Panc1 (cell line): ENCODE measurements at regions not wholly inside any gene's neighbourhood (a gene's known extent, or its start where the extent isn't known, plus 50 kb on each side); places are given as distances from the start of the nearest gene placed in this dataset.

Source experiments
- ATAC-seq: fragments of 200-7000 bp; cut with Tn5 transposase; 2 replicates; pipeline ENCODE4 v1.9.1; 2020; ENCODE audit warnings: mild to moderate bottlenecking, moderate library complexity
- BruUV-seq: library from RNA; stranded (reverse); fragments of 400-500 nt; replicated peaks from 2 replicates; lab custom pipeline; 2021; lab: Mats Ljungman, UMichigan
- CTCF ChIA-PET: fragments of 300-600 bp; sonication (Branson Sonifier 250); formaldehyde crosslinking; loops from one replicate; lab custom pipeline; 2022; ENCODE audit warnings: antibody characterized with exemption; lab: Charles Lee
- POLR2A ChIA-PET: fragments of 300-600 bp; sonication (Branson Sonifier 250); formaldehyde crosslinking; loops from one replicate; lab custom pipeline; 2022; ENCODE audit warnings: antibody characterized with exemption; lab: Charles Lee
- DNase-seq: peaks from one replicate; pipeline ENCODE4 v3.0.0-alpha.2; 2010; ENCODE audit warnings: low read depth, low spot score
- H3K27ac ChIP-seq: 2 replicates; pipeline ENCODE4 v1.5.1; 2011; ENCODE audit warnings: mild to moderate bottlenecking, low read length, inconsistent platforms
- H3K27me3 ChIP-seq: fragments of 200-500 bp; sonication (Bioruptor generic); 2 replicates; pipeline ENCODE4 v1.6.0; 2014; ENCODE audit warnings: low read length, inconsistent platforms; ENCODE audit not compliant: control insufficient read depth, insufficient read depth
- H3K36me3 ChIP-seq: fragments of 200-500 bp; sonication (Bioruptor generic); 2 replicates; pipeline ENCODE4 v1.5.1; 2014; ENCODE audit warnings: inconsistent platforms, mild to moderate bottlenecking, low read length, moderate library complexity; ENCODE audit not compliant: control insufficient read depth, insufficient read depth
- H3K4me1 ChIP-seq: 2 replicates; pipeline ENCODE4 v1.5.1; 2011; ENCODE audit warnings: inconsistent platforms, mild to moderate bottlenecking, low read length, moderate library complexity; ENCODE audit not compliant: control insufficient read depth, insufficient read depth
- H3K4me3 ChIP-seq, 2 experiments: 2 replicates each; pipeline ENCODE4 v1.5.1; 2011 to 2012; ENCODE audit warnings: low read depth in 2 of 2, low read length in 2 of 2, mild to moderate bottlenecking in 2 of 2, inconsistent platforms in 1 of 2, moderate library complexity in 1 of 2
- H3K9me3 ChIP-seq: fragments of 200-500 bp; sonication (Bioruptor generic); 2 replicates; pipeline ENCODE4 v1.5.1; 2014; ENCODE audit warnings: low read depth, mild to moderate bottlenecking, inconsistent platforms, low read length, moderate library complexity; ENCODE audit not compliant: control insufficient read depth, insufficient read depth
- CTCF ChIP-seq: fragments of 450-650 bp; IDR thresholded peaks from 2 replicates; pipeline ENCODE4 v1.5.1; 2017; ENCODE audit warnings: mild to moderate bottlenecking
- POLR2AphosphoS5 ChIP-seq: IDR thresholded peaks from 2 replicates; pipeline ENCODE4 v1.6.1; 2012; ENCODE audit warnings: mild to moderate bottlenecking, low read depth, low read length, moderate library complexity
- SIN3A ChIP-seq: IDR thresholded peaks from 2 replicates; pipeline ENCODE4 v1.6.1; 2012; ENCODE audit warnings: low read depth, mild to moderate bottlenecking, low read length, moderate library complexity, borderline replicate concordance; ENCODE audit not compliant: insufficient read depth
- TCF7L2 ChIP-seq: IDR thresholded peaks from 2 replicates; pipeline ENCODE4 v1.6.1; 2011; ENCODE audit warnings: mild to moderate bottlenecking, low read depth, low read length, inconsistent platforms
- in situ Hi-C: cut with HindIII; loops from 2 replicates; pipeline ENCODE4 v1.10.0; 2016; ENCODE audit warnings: low sequenced_read_pairs, low pct_unique_long_range_greater_than_20kb
- intact Hi-C: fragments of 100-400 bp; cut with micrococcal nuclease; formaldehyde crosslinking; loops from one replicate; pipeline ENCODE4 v1.10.0; 2022; ENCODE audit not compliant: unreplicated experiment
- TF ChIP-seq, protein P1 (sequence below), 2 experiments: IDR thresholded peaks; 2 replicates each; pipeline ENCODE4 v1.6.1; 2011 to 2012; ENCODE audit warnings: low read depth in 2 of 2, control low read depth in 1 of 2, low read length in 1 of 2, mild to moderate bottlenecking in 1 of 2, moderate library complexity in 1 of 2; ENCODE audit not compliant: insufficient read depth in 1 of 2

DNA sequence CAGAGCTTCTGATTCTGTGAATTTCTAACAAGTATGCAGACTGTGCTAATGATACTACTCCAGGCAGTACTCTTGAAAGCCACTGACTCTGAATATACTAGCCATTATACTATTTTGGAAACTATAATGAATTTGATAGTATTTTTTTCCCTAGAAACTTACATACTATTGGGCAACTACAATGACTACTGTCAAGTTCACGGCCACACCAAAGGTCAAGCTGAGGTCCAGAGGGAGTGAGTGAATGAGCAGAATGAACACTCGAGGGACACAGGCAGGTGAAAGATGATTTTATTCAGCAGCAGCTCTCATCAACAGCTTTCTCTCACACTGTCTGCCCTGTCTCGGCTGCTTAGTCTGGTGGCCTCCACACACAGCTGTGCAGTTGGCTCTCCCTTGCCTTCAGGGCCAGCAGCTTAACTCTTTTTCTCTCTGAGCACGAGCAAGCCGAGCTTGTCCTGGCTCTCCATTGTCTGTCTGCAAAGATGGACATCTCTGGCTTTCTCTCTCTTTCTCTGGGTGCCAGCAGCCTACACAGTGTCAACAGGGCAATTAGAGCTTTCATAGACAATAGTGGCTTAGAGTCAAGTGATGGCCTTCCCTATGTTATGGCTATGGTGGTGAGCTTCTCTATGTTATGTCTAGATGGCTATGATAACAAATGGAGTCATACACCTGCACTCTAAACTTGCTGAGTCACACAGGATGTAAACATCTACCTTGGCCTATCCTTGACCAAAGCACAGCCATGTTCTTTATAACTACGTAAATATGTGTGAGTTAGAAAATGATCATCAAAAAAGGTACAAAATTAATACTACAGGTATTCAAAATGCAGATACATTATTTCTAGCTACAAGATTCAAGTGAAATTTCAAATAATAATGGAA, 362.4 kb downstream of the CGGBP1 start:
- ATAC-seq: no peak
- no peaks in the 10 kb centered on the region; the same call in 1 of the 2 replicates for H3K4me1 ChIP-seq
- intact Hi-C loops: no loop called here
- H3K27ac ChIP-seq: peak overlapping the region; percentile 34; the same call in 1 of the 2 replicates
- in situ Hi-C loops: no loop called here
- TF ChIP-seq POLR2AphosphoS5: no peak
- TF ChIP-seq SIN3A: no peak
- no peak for TF ChIP-seq TCF7L2
- no peak for TF ChIP-seq CTCF
- TF ChIP-seq, protein P1, sequence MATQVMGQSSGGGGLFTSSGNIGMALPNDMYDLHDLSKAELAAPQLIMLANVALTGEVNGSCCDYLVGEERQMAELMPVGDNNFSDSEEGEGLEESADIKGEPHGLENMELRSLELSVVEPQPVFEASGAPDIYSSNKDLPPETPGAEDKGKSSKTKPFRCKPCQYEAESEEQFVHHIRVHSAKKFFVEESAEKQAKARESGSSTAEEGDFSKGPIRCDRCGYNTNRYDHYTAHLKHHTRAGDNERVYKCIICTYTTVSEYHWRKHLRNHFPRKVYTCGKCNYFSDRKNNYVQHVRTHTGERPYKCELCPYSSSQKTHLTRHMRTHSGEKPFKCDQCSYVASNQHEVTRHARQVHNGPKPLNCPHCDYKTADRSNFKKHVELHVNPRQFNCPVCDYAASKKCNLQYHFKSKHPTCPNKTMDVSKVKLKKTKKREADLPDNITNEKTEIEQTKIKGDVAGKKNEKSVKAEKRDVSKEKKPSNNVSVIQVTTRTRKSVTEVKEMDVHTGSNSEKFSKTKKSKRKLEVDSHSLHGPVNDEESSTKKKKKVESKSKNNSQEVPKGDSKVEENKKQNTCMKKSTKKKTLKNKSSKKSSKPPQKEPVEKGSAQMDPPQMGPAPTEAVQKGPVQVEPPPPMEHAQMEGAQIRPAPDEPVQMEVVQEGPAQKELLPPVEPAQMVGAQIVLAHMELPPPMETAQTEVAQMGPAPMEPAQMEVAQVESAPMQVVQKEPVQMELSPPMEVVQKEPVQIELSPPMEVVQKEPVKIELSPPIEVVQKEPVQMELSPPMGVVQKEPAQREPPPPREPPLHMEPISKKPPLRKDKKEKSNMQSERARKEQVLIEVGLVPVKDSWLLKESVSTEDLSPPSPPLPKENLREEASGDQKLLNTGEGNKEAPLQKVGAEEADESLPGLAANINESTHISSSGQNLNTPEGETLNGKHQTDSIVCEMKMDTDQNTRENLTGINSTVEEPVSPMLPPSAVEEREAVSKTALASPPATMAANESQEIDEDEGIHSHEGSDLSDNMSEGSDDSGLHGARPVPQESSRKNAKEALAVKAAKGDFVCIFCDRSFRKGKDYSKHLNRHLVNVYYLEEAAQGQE (IDR thresholded peaks at IDR 0.05; ENCODE audit: insufficient read depth in 1 of 2, low read depth in 2 of 2, low read length in 1 of 2): no peak
- H3K27me3 ChIP-seq: no peaks in the 10 kb centered on the region
- no TSS peak for BruUV-seq
- H3K36me3 ChIP-seq: no peaks in the 10 kb centered on the region
- POLR2A ChIA-PET: no interaction called here
- no peak overlapping the region for H3K4me3 ChIP-seq
- H3K9me3 ChIP-seq: no peaks in the 10 kb centered on the region
- CTCF ChIA-PET: no interaction called here
- DNase-seq: no peak

DNA sequence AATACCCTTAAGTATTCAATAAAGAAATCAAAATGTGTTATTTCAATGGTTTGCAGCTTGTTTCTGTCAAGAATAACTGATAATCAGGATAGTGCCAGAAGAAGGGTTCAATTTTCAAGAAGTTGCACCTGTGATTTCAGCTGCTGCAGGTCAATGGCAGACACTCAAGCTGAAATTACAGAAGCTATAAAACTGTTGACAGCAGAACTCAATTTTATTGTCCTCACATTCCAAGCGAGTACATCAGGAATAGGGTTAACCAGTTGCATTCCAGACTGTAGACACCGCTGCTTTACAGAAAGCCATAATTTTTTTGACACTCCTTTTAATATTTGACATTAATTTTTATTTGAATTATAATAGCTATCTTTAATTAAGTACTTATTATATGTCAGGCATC, 364.1 kb downstream of the CGGBP1 start:
- no peak for TF ChIP-seq POLR2AphosphoS5
- no peak for TF ChIP-seq SIN3A
- TF ChIP-seq TCF7L2: no peak
- no peak for TF ChIP-seq CTCF
- TF ChIP-seq, protein P1 (IDR thresholded peaks at IDR 0.05; ENCODE audit: insufficient read depth in 1 of 2, low read depth in 2 of 2, low read length in 1 of 2): no peak
- in situ Hi-C loops: no loop called here
- BruUV-seq: no TSS peak
- Histone ChIP-seq H3K27me3 (no peaks in the 10 kb centered on the region), H3K27ac (no peak overlapping the region), H3K9me3 (no peaks in the 10 kb centered on the region), H3K36me3 (no peaks in the 10 kb centered on the region), H3K4me3 (no peak overlapping the region), H3K4me1 (no peaks in the 10 kb centered on the region; the same call in 1 of the 2 replicates)
- ATAC-seq (no peak), DNase-seq (no peak)
- ChIA-PET POLR2A (no interaction called here), CTCF (no interaction called here)
- intact Hi-C loops: no loop called here
